Vagina (tissue), 2 donors: ENCODE measurements at regions not wholly inside any gene's neighbourhood (a gene's known extent, or its start where the extent isn't known, plus 50 kb on each side); places are given as distances from the start of the nearest gene placed in this dataset.

Source experiments
- DNase-seq, 2 donors: peaks; one replicate each; pipeline ENCODE4 v3.0.0-alpha.2; 2017; ENCODE audit errors: extremely low spot score in 2 of 2
- H3K27ac ChIP-seq: fragments of 200-600 bp; sonication (generic); one replicate; pipeline ENCODE4 v1.5.1; 2019
- H3K27me3 ChIP-seq: fragments of 200-600 bp; sonication (generic); one replicate; pipeline ENCODE4 v1.5.1; 2019
- H3K36me3 ChIP-seq, 2 donors: fragments of 200-600 bp; sonication (generic); one replicate each; pipeline ENCODE4 v1.5.1; 2017 to 2019
- H3K4me1 ChIP-seq: fragments of 200-600 bp; sonication (generic); one replicate; pipeline ENCODE4 v1.5.1; 2019
- H3K4me3 ChIP-seq, 2 donors: fragments of 200-600 bp; sonication (generic); 1 replicate in 1 of 2; 2 replicates in 1 of 2; pipeline ENCODE4 v1.5.1; 2016 to 2019
- H3K9me3 ChIP-seq: fragments of 200-600 bp; sonication (generic); one replicate; pipeline ENCODE4 v1.5.1; 2019
- CTCF ChIP-seq, 3 experiments: fragments of 450-650 bp in 2 of 3; fragments of 200-600 bp in 1 of 3; sonication (generic) in 1 of 3; IDR thresholded peaks; one replicate each; pipeline ENCODE4 v1.5.1; 2017 to 2019; ENCODE audit warnings: antibody characterized with exemption in 3 of 3, mild to moderate bottlenecking in 2 of 3, moderate library complexity in 2 of 3
- POLR2A ChIP-seq, 2 donors: fragments of 450-650 bp; IDR thresholded peaks; one replicate each; pipeline ENCODE4 v1.6.1; 2017; ENCODE audit warnings: antibody characterized with exemption in 2 of 2, mild to moderate bottlenecking in 2 of 2, moderate library complexity in 2 of 2
- POLR2AphosphoS5 ChIP-seq, 2 donors: sonication (generic); formaldehyde crosslinking; IDR thresholded peaks; one replicate each; pipeline ENCODE4 v1.9.0; 2017; ENCODE audit warnings: antibody characterized with exemption in 2 of 2, mild to moderate bottlenecking in 2 of 2, low read depth in 1 of 2; ENCODE audit not compliant: insufficient read depth in 1 of 2
- intact Hi-C: fragments of 100-400 bp; cut with DNase I; formaldehyde crosslinking; loops from one replicate; pipeline ENCODE4 v1.15.1; 2023

- intact Hi-C loops: loop anchor here (10.0 kb wide), 1 partner anchor 425 kb away; the partner anchor contains the start of gene GTF3C6
- H3K36me3 ChIP-seq: no peaks in the 10 kb centered on the region
- H3K27me3 ChIP-seq: no peaks in the 10 kb centered on the region
- peaks cover 41% of the 10 kb centered on the region for H3K4me1 ChIP-seq
- DNase-seq: peak in 1 of 2 donors; percentile 40
- TF ChIP-seq POLR2A (IDR thresholded peaks at IDR 0.05) (no peak), CTCF (IDR thresholded peaks at IDR 0.05) (no peak), POLR2AphosphoS5 (IDR thresholded peaks at IDR 0.05; ENCODE audit: insufficient read depth in 1 of 2, low read depth in 1 of 2) (no peak)
- no peaks in the 10 kb centered on the region for H3K9me3 ChIP-seq
- H3K4me3 ChIP-seq: no peak overlapping the region
- H3K27ac ChIP-seq: no peak overlapping the region
Observed at GRCh38 chr6:110529907-110530306, 53.5 kb upstream of the SLC22A16 start.

- Histone ChIP-seq H3K36me3 (no peaks in the 10 kb centered on the region), H3K4me3 (no peak overlapping the region), H3K9me3 (no peaks in the 10 kb centered on the region), H3K27ac (peak overlapping the region; percentile 28), H3K27me3 (no peaks in the 10 kb centered on the region), H3K4me1 (peaks cover 41% of the 10 kb centered on the region)
- intact Hi-C loops: no loop called here
- DNase-seq: peak in 1 of 2 donors; percentile 64
- TF ChIP-seq CTCF (IDR thresholded peaks at IDR 0.05) (no peak), POLR2A (IDR thresholded peaks at IDR 0.05) (no peak), POLR2AphosphoS5 (IDR thresholded peaks at IDR 0.05; ENCODE audit: insufficient read depth in 1 of 2, low read depth in 1 of 2) (no peak)
Observed at GRCh38 chr6:110529355-110529754, 52.9 kb upstream of the SLC22A16 start.

GRCh38 chr6:110528930-110529325 is 52.5 kb upstream of the SLC22A16 start:
- Histone ChIP-seq H3K9me3 (no peaks in the 10 kb centered on the region), H3K36me3 (no peaks in the 10 kb centered on the region), H3K4me3 (no peak overlapping the region), H3K4me1 (peaks cover 41% of the 10 kb centered on the region), H3K27ac (peak overlapping the region; percentile 28), H3K27me3 (no peaks in the 10 kb centered on the region)
- peak in 1 of 2 donors; percentile 58 for DNase-seq
- no peak for TF ChIP-seq POLR2A (IDR thresholded peaks at IDR 0.05)
- TF ChIP-seq CTCF (IDR thresholded peaks at IDR 0.05): no peak
- no peak for TF ChIP-seq POLR2AphosphoS5 (IDR thresholded peaks at IDR 0.05; ENCODE audit: insufficient read depth in 1 of 2, low read depth in 1 of 2)
- intact Hi-C loops: no loop called here

- TF ChIP-seq CTCF (IDR thresholded peaks at IDR 0.05) (peak; percentile 54 to 86 (median 70)), POLR2A (IDR thresholded peaks at IDR 0.05) (no peak), POLR2AphosphoS5 (IDR thresholded peaks at IDR 0.05; ENCODE audit: insufficient read depth in 1 of 2, low read depth in 1 of 2) (peak in 1 of 2 donors; percentile 50)
- peak in 1 of 2 donors; percentile 67 for DNase-seq
- no peaks in the 10 kb centered on the region for H3K36me3 ChIP-seq
- no peaks in the 10 kb centered on the region for H3K27me3 ChIP-seq
- H3K9me3 ChIP-seq: no peaks in the 10 kb centered on the region
- peak overlapping the region; percentile 28 for H3K27ac ChIP-seq
- H3K4me1 ChIP-seq: peaks cover 35% of the 10 kb centered on the region
- H3K4me3 ChIP-seq: no peak overlapping the region
- intact Hi-C loops: no loop called here
Observed at GRCh38 chr6:110528101-110528929, 51.9 kb upstream of the SLC22A16 start.

GRCh38 chr6:110527516-110527915 is 51.1 kb upstream of the SLC22A16 start:
- no peaks in the 10 kb centered on the region for H3K27me3 ChIP-seq
- no peaks in the 10 kb centered on the region for H3K9me3 ChIP-seq
- peaks cover 29% of the 10 kb centered on the region for H3K4me1 ChIP-seq
- no peak for DNase-seq
- H3K36me3 ChIP-seq: no peaks in the 10 kb centered on the region
- H3K27ac ChIP-seq: peak overlapping the region; percentile 28
- no peak for TF ChIP-seq POLR2A (IDR thresholded peaks at IDR 0.05)
- no peak for TF ChIP-seq POLR2AphosphoS5 (IDR thresholded peaks at IDR 0.05; ENCODE audit: insufficient read depth in 1 of 2, low read depth in 1 of 2)
- no peak for TF ChIP-seq CTCF (IDR thresholded peaks at IDR 0.05)
- no peak overlapping the region for H3K4me3 ChIP-seq
- intact Hi-C loops: no loop called here
